ENCODE measurements at regions not wholly inside any gene's neighbourhood (a gene's known extent, or its start where the extent isn't known, plus 50 kb on each side); places are given as distances from the start of the nearest gene placed in this dataset.

- TF ChIP-seq CTCF (IDR thresholded peaks at IDR 0.05) (no peak), CHD2 (IDR thresholded peaks at IDR 0.05; ENCODE audit: low read length, partially characterized antibody) (no peak), EP300 (IDR thresholded peaks at IDR 0.05; ENCODE audit: borderline replicate concordance in 1 of 2, low read depth in 1 of 2, low read length in 1 of 2) (no peak), TCF12 (IDR thresholded peaks at IDR 0.05) (no peak), IRF3 (IDR thresholded peaks at IDR 0.05; ENCODE audit: low read depth, low read length) (no peak), MAX (IDR thresholded peaks at IDR 0.05; ENCODE audit: low read depth) (no peak), POLR2AphosphoS5 (IDR thresholded peaks at IDR 0.05; ENCODE audit: low read depth, low read length) (no peak), NFIC (IDR thresholded peaks at IDR 0.05; ENCODE audit: borderline replicate concordance) (no peak), RXRA (IDR thresholded peaks at IDR 0.05; ENCODE audit: borderline replicate concordance, low read depth) (no peak), TAF1 (IDR thresholded peaks at IDR 0.05; ENCODE audit: borderline replicate concordance, low read depth, low read length) (no peak), SMC3 (IDR thresholded peaks at IDR 0.05; ENCODE audit: low read depth, low read length) (no peak)
These were observed 89.6 kb upstream of the IVNS1ABP start for GRCh38 chr1:185406691-185407009.
